ENCODE measurements at regions not wholly inside any gene's neighbourhood (a gene's known extent, or its start where the extent isn't known, plus 50 kb on each side); places are given as distances from the start of the nearest gene placed in this dataset.

DNA sequence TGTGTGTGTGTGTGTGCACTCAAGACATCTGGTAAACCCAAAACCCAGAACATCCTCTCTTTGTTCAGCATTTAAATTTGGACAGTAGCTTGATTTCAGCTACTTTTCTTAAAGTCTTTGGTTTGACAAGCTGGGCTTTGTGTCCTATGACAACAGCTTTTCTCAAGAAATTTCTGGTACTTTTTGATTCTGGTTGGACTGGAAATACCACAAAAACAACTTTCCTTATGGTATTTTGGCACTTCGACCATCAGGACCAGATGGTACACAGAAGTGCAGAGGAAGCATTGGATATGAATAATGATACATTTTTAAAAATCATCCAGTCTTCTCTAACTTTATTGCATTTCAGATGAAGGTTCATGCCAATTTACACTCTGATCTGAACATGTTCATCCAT is 286.6 kb upstream of the FLRT2 start:
- no peaks in the 10 kb centered on the region for H3K9me3 ChIP-seq (ENCODE audit: control insufficient read depth in 4 of 4, insufficient read depth in 3 of 4, low read length in 3 of 4)
- ATAC-seq (ENCODE audit: insufficient read depth, low FRiP score) (no peak), DNase-seq (no peak)
- WGBS, 2 donors: 85 to 88% methylated on average over 1 of the region's 1 CpG
- H3K4me1 ChIP-seq (ENCODE audit: control insufficient read depth in 5 of 5, insufficient read depth in 5 of 5, low read length in 5 of 5): no peaks in the 10 kb centered on the region
- no peak overlapping the region for H3K9ac ChIP-seq (ENCODE audit: insufficient read depth in 1 of 2, low read length in 2 of 2)
- no peak overlapping the region for H3K27ac ChIP-seq (ENCODE audit: low read depth in 1 of 2, low read length in 1 of 2)
- TF ChIP-seq, protein P1, sequence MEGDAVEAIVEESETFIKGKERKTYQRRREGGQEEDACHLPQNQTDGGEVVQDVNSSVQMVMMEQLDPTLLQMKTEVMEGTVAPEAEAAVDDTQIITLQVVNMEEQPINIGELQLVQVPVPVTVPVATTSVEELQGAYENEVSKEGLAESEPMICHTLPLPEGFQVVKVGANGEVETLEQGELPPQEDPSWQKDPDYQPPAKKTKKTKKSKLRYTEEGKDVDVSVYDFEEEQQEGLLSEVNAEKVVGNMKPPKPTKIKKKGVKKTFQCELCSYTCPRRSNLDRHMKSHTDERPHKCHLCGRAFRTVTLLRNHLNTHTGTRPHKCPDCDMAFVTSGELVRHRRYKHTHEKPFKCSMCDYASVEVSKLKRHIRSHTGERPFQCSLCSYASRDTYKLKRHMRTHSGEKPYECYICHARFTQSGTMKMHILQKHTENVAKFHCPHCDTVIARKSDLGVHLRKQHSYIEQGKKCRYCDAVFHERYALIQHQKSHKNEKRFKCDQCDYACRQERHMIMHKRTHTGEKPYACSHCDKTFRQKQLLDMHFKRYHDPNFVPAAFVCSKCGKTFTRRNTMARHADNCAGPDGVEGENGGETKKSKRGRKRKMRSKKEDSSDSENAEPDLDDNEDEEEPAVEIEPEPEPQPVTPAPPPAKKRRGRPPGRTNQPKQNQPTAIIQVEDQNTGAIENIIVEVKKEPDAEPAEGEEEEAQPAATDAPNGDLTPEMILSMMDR (IDR thresholded peaks at IDR 0.05; ENCODE audit: control extremely low read depth, extremely low read depth): no peak
- no peak overlapping the region for H3K4me3 ChIP-seq
- no peaks in the 10 kb centered on the region for H3K27me3 ChIP-seq (ENCODE audit: control insufficient read depth in 3 of 3, insufficient read depth in 3 of 3, low read length in 2 of 3)
- no peaks in the 10 kb centered on the region for H3K36me3 ChIP-seq (ENCODE audit: control insufficient read depth in 4 of 4, insufficient read depth in 4 of 4, low read length in 4 of 4)

DNA sequence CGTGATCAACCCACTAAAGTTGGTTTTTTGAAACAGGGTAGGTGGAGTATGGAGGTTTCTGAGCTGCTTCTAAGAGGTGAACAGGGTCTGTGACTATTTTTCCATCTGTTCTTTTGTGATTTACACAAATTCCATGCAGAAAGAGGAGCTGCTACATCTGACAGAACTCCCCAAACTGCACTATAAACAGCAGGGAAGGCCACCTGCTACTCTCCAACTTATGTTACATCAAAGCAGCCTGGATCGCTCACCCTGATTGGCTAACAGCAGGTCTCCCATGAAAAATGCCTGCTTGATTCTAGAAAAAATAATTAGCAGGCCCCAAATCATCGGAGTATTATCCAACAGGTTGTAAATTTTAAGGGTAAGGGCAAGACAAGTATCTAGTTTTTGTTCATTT is 282.9 kb upstream of the FLRT2 start:
- H3K4me3 ChIP-seq: no peak overlapping the region
- peaks cover 0 to 4% (median 0%) of the 10 kb centered on the region in 5 donors for H3K4me1 ChIP-seq (ENCODE audit: control insufficient read depth in 5 of 5, insufficient read depth in 5 of 5, low read length in 5 of 5)
- ATAC-seq (ENCODE audit: insufficient read depth, low FRiP score): no peak
- H3K27ac ChIP-seq (ENCODE audit: low read depth in 1 of 2, low read length in 1 of 2): no peak overlapping the region
- no peaks in the 10 kb centered on the region for H3K9me3 ChIP-seq (ENCODE audit: control insufficient read depth in 4 of 4, insufficient read depth in 3 of 4, low read length in 3 of 4)
- TF ChIP-seq, protein P1 (IDR thresholded peaks at IDR 0.05; ENCODE audit: control extremely low read depth, extremely low read depth): no peak
- WGBS, 2 donors: 89 to 90% methylated on average over 3 of the region's 3 CpGs
- DNase-seq: no peak
- H3K36me3 ChIP-seq (ENCODE audit: control insufficient read depth in 4 of 4, insufficient read depth in 4 of 4, low read length in 4 of 4): no peaks in the 10 kb centered on the region
- no peaks in the 10 kb centered on the region for H3K27me3 ChIP-seq (ENCODE audit: control insufficient read depth in 3 of 3, insufficient read depth in 3 of 3, low read length in 2 of 3)
- no peak overlapping the region for H3K9ac ChIP-seq (ENCODE audit: insufficient read depth in 1 of 2, low read length in 2 of 2)

DNA sequence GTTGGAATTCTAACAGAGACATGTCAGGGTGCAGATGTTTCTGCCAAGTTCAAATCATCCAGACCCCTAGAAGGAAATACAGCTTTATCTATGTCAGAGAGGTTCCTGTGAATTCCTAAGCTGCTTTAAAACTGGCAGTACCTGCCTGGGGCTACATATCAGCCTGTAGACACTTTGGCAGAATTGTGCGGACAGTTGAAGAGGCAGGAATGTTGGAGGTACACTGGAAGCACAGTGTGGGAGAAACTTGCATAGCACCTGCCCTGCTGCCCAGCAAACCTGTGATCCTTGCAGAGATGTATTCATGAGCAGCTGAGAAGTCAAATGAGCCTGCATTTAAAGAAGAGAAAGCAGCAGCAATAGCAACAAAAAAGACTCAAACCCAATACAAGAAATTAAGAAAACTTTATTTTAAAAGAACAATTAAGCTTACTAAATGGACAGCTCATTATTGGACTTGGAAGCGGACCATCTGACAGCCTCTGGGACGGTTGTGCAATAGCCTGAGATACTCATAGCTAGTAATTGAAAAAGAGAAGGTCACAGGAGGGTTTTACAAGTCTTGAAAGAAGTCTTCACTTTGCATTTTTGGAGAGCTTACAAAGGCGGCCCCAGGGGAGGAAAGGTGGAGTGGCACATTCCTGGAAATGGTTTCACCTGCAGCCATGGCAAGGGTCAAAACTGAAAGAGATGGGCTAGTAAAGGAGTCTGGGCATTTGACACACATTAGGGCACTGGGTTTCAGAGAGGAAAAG is 280.9 kb upstream of the FLRT2 start:
- H3K4me1 ChIP-seq (ENCODE audit: control insufficient read depth in 5 of 5, insufficient read depth in 5 of 5, low read length in 5 of 5): peaks cover 0 to 4% (median 0%) of the 10 kb centered on the region in 5 donors
- peak in 2 of 3 donors; percentile 15 to 43 for DNase-seq
- no peak for ATAC-seq (ENCODE audit: insufficient read depth, low FRiP score)
- H3K4me3 ChIP-seq: no peak overlapping the region
- H3K9me3 ChIP-seq (ENCODE audit: control insufficient read depth in 4 of 4, insufficient read depth in 3 of 4, low read length in 3 of 4): no peaks in the 10 kb centered on the region
- TF ChIP-seq, protein P1 (IDR thresholded peaks at IDR 0.05; ENCODE audit: control extremely low read depth, extremely low read depth): no peak
- H3K27me3 ChIP-seq (ENCODE audit: control insufficient read depth in 3 of 3, insufficient read depth in 3 of 3, low read length in 2 of 3): no peaks in the 10 kb centered on the region
- no peak overlapping the region for H3K9ac ChIP-seq (ENCODE audit: insufficient read depth in 1 of 2, low read length in 2 of 2)
- WGBS, 2 donors: 63 to 87% methylated on average over 4 of the region's 4 CpGs
- no peaks in the 10 kb centered on the region for H3K36me3 ChIP-seq (ENCODE audit: control insufficient read depth in 4 of 4, insufficient read depth in 4 of 4, low read length in 4 of 4)
- no peak overlapping the region for H3K27ac ChIP-seq (ENCODE audit: low read depth in 1 of 2, low read length in 1 of 2)
